HT-29 (cell line): ENCODE measurements at regions not wholly inside any gene's neighbourhood (a gene's known extent, or its start where the extent isn't known, plus 50 kb on each side); places are given as distances from the start of the nearest gene placed in this dataset.

Source experiments
- DNase-seq: peaks from one replicate; pipeline ENCODE4 v3.0.0-alpha.2; 2015; ENCODE audit warnings: low spot score

DNA sequence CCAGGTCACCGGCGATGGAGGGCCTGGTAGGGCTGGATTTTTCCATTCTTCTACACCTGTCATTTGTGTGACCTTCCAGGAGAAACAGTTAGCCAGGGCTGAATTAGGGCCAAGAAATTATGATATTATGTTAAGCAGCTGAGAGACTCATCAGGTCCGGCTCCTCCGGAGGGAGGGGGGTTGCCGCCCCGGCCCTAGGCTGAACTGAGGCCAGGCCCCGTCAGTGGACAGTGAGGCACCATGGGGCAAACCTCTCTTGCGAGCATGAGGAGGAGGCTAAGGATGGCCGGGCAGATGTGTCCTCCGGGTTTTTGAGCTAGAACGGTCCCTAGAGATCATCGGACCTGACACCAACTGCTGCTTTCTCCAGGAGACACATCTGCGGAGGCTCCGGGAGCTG lies 150.1 kb downstream of the SOX11 start:
- DNase-seq = no peak

DNA sequence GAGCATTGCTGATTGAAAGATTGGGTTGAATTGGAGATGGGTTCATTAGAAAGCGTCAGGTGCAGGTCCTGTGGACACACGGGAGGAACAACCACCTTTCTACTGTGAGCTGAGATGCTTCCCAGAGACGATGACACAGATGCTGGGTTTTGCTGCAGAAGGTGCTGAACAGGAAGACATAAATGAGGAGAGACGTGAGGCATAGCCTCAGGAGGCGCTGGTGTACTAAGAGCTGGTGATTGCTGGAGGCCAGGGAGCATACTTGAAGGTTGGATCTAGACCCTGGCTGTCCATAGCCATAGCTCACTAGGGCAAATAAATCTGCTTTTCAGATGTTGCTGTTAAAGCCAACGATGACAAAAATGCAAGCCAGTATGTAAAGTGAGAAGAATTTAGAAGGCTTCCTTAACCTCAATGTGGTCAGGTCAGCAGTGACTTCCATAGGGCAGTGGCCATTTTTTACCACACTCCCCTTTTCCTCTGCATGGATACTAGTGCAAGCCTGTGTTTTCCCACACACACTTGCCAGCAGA lies 153.7 kb downstream of the SOX11 start:
- peak; percentile 7 for DNase-seq

DNA sequence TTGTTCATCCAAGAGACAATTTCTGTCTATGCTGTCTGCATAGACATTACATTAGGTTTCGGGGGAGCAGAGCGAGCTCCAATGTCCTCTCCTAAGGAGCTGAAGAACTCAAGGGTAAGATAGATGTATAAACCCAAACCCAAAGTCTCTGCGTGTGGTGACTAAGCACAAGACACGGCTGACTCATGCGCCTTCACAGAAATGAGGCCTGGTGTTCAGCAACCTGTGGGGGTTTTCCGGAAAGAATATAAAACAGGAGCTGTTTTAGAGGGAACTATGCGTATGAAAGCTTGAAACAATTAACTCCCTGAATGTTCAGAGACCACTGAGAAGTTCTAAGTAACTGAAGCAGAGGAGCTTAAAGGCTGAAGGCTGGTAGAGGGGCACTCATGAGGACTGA lies 154.7 kb downstream of the SOX11 start:
- no peak for DNase-seq

DNA sequence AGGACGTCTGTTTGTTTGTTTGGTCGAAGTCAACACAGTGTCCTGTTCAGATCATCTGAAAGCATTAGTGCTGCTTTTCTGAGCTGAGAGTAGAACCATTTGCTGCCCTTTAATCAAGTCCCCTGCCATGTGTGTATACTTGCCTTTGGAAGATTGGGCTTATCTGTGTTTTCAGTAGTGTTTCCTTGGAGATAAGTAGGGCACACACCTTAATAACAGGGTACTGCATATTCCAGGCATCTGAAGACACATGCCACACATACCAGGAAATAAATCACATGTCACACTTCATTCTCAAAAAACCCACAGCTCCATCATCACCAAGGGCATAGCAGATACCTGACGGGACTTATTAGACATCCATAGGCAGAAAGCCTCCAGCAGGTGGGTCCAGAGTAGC lies 157.4 kb downstream of the SOX11 start:
- DNase-seq = no peak

DNA sequence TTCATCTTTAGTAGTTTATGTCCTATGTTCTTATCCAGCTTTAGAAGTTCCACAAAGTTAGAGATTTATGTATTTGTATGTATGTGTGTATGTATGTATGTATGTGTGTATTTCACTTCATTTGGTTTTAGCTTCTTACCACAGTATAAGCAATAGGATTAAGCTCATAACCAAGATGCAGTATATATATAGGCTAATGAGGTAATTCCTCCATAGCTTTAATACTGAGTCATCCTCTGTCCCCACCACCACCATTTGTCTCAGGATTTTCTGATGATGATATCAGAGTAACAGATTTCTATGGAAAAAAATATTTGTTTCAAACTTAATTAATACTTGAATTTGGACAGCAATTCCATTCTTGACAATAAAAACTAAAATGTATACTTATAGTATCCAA lies 159.2 kb downstream of the SOX11 start:
- no peak for DNase-seq

DNA sequence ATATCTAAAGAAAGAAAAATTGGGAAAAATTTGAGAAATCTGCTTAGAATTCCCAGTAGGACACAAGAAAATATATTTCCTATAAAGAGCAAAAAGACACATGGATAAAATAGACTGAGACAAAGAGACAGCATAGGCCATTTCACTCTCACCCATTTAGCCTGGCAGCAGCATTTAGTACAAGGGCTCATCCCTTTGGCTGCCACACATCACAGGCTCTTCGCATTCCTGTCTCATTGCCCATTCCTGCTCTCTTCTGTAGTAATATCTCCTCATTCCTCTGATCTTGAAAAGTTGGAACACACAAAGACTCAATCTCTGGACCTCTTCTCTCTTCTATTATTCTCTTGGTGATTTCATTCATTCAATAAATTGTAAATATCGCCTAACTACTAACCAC lies 162.6 kb downstream of the SOX11 start:
- no peak for DNase-seq

DNA sequence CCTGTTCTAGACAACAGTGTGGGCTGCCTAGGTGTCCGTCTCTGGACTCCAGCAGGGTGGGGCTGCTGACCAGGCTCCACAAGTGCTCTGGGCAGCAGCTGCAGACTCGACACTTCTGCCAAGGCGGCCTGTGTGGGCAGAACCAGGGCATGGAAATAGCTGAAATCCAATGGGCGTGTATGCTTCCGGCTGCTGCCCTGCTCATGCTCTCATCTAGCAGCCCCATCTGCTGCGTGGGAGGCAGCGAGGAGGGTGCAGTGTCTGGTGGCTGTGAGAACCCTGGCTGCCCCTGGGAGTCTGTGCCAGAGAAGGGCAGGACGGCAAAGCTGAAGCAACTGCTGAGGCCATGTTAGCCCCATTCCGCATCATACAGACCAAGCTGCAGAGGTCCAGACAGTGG lies 174.9 kb downstream of the SOX11 start:
- no peak for DNase-seq

DNA sequence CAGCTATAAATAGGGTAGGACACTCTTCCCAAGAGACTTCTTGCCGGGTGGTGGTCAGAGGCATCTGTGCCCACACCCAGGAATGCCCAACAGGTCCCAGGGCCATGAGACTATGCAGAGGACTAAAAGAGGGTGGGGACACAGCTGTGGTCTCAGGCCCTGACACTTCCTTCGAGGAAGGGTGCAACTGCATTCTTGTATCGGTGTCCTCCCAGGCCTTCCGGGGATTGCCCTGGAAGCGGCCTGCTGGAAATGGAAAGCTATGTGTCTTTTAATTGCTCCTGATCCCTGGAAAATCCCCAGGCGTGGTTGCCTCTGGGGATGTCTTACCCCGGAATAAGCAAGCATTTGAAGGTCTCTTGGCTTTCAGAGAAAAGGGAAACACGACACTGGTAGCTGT lies 176.7 kb downstream of the SOX11 start:
- no peak for DNase-seq

DNA sequence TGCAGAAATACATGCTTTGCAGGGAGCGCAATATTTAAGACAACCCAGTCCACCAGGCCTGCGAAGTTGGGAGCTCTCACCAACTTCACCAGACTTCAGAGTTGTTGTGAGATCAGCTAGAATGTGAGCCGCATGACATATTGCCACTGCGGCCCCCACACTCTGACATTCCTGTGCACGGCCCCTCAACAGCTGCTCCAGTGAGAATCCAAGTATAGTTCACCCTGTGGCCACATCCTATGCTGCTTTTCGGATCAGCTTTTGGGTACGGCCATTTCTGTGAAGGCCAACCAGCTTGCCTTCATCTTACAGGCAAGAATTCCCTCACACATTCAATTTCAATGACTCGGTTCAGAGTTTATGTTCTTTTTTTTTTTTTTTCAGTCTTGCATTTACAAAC lies 177.8 kb downstream of the SOX11 start:
- DNase-seq = no peak

DNA sequence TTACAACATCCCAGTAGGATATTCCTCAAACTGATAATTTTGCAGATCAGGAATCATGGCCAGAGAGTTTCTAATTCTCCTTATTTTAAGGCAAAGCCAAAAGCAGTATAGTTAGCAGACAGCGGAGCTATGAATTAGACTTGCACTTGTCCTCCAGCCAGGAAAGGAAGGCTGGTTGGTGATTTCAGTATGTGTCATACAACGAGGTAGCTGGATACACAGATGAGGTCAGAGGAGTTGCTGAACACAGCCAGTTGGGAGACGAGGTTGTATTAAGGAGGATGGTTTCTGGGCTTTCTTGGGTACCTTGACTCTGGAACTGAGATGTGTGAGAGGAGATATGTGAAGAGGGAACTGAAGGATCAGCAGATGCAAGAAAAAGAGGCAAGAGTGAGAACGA lies 185.2 kb downstream of the SOX11 start:
- DNase-seq = no peak

DNA sequence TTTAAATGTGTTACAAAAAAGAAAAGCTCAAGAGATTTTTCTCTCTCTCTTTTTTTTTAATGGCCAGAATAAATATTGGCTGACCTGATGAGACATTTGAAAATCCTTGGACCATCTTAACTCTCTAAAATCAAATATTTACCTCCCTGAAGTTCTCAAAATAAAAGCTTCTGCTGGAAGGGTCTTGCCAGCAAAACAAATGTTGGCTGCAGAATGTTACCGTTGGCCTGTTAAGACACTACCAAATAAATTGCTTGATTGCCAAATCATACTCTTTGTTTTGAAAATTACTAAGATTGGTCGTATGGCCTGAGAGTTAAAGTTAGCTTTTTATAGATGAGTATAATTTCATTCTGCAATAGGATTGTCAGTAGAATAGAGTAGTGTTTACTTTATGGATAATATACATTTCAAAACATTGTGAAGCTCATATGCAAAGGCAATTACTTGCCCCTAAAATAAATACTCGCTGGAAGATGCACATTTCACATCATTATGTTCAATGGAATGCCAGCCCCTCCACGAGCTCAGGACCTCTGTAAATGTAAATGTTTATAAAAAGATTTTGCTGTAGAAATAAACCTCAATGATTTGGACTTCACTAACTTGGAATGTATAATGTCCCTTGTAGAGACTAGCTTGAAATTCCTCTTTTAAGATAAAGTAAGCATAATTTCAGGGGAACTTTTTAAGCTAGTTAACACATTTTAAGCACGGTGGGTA lies 193.4 kb downstream of the SOX11 start:
- DNase-seq = no peak

DNA sequence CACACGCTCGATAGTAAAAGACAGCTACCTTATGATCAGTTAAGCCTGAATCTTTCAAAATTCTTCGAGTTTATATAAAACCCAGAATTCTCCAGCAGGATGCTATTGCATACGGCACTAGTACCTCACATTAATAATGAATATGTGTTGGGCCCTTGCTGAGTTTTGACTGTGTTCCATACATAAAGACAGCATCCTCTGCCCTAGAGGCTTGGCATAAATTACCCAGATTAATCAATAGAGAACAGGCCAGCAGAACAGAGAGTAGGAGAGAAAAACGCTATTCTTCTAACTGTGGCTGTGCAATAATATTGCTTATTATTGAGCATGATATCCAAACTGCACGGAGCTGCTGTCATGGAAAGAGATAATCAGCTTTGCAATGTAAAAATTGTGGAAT lies 194.3 kb downstream of the SOX11 start:
- no peak for DNase-seq

DNA sequence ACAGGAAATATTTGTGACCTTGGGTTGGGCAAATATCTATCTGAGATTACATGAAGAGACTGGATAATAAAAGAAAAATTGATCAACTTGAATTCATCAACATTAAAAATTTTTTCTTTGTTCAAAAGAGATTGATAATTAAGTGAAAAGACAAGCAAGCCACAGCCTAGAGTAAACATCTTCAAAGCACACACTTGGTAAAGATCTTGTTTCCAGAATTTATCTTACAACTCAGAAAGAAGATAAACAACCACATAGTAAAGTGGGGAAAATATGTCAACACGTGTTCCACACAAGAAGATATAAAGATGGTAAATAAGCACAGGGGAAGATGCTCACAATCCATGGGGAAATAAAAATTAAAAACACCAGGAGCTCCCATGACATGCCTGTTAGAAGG lies 195.9 kb downstream of the SOX11 start:
- DNase-seq = no peak

DNA sequence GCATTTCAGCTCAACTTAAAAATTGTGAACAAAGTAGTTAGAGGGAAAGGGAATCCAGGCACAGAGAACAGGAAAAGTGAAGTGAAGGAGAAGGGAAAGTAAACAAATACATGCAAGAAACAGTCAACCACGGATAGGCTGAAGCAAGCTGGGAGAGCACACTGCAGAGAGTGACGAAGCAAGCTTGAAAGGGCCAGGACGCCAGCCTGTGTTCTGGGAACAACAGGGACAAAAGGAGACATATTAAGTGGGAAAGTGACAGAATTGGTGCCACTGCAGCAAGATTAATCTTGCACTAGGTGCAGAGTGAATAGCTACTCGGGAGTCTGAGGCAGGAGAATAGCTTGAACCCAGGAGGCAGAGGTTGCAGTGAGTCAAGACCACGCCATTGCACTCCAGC lies 197.3 kb downstream of the SOX11 start:
- DNase-seq = no peak

DNA sequence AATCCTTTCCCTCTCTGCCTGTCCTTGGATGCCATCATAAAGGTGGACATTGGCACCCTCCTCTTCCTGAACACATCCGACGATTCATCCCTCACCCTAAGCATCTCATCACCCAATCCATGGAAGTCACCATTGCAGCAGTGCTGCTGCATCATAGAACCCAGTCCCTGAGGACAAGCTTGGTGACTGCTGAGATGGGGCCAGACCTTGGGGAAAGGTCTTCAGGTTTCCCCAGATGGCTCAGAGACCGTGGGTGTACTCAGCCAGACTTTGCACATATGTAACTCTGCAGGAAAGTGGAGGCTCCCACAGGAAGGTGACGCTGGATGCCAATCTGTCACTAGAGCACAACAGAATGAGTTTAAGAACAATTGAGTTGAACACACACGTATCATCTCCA lies 202.2 kb downstream of the SOX11 start:
- no peak for DNase-seq

DNA sequence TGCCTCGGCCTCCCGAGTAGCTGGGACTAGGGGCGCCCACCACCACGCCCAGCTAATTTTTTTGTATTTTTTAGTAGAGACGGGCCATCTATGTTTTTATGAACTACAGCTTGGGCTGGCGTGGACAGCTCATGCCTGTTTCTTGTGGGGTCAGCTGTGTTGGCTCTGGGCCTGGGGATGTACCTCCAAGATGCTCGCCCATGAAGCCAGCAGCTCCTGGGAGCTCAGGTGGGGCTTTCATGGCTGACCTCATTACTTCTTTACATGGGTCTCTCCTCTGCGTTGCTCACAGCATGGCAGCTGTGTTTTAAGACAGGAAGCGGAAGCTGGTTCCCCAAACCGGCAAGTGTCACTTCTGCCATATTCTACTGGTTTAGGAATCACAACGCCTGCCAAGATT lies 203.1 kb downstream of the SOX11 start:
- no peak for DNase-seq

DNA sequence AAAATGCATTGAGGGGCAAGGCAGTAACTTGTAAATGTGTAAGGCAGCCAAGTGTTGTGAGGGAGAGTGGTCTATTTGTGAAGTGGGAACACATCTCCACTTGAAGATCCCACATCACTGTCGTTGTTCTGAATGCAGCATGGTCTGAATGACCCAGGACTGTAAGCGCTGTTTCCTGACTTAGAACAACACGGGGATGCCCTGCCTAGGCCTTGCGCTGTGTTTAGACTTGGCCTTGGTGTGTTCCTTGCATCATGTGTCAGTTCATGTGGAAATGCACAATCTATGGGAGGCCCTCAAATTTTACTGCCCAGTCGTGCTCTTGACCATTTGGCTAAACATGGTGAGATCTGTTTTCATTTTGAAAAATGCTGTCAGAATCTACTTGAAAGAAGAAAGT lies 205.1 kb downstream of the SOX11 start:
- no peak for DNase-seq

DNA sequence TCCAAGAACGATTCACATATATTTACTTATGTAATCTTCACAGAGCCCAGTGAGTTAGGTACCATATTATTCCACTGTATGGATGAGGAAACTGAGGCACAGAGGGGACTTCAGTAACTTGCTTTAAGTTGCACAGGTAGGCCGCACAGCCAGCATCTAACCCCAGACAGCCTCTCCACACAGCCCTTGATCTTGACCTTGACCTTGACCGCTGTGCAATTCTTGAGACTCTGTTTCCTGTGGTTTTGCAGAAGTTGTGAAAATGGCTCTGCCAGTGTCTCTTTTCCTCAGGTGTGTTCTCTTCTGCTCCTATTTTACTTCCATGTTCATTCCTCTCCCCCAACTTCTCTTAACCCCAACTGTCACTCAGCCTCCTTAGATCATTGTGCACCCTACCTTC lies 206.5 kb downstream of the SOX11 start:
- DNase-seq = no peak

DNA sequence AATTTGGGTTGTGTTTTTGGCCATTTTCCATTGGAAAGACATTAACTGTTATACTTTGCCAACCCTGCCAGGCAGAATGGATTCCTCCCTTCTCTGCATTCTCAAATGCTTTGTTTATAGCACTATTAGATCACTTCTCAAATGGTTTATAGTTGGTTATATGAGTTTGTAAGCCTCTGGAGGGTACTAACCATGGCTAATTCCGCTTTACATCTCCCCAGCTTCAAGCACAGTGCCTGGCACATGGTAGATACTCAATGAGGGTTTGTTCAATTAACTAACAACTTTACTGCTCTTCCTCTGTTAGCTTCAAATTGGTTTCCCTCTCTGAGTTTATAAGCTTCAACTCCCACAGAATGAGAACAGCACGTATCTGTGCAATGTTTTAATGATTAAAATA lies 213.5 kb downstream of the SOX11 start:
- DNase-seq = no peak

DNA sequence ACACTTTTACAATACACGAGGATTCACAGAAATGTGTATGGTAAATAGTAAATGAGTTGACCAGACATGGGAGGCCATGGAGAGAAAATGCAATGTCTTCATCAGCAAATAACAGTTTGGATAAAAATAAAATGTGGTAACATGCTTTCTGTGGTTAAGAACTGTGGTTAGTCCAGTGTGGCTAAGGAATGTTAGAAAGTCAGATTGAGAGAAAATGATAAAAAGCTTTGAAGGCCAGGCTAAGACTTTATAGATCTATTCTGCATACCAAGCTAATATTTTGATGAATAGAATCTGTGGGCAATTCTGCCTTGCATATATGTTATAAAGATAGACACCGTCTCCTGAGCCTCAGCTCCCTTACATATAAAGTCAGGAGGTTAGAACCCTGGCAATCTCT lies 215.9 kb downstream of the SOX11 start:
- no peak for DNase-seq

DNA sequence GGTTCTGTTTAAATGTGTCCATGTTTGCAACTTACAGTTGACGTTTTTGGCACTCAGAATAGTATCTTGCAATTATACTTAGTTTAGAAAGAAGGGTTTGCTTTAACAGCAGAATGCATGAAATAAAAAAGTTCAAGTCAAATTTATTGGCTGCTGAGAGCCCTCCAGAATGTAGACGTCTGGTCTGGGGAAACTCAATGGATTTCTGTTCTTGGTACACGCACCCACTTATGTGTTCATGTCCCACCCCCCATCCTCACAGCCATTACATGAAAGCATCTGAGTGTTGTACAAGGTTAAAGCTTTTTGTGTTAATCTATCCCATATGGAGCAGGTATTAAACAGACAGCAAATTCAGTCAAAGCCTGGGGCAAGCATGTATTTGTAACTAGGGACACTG lies 219.5 kb downstream of the SOX11 start:
- no peak for DNase-seq

DNA sequence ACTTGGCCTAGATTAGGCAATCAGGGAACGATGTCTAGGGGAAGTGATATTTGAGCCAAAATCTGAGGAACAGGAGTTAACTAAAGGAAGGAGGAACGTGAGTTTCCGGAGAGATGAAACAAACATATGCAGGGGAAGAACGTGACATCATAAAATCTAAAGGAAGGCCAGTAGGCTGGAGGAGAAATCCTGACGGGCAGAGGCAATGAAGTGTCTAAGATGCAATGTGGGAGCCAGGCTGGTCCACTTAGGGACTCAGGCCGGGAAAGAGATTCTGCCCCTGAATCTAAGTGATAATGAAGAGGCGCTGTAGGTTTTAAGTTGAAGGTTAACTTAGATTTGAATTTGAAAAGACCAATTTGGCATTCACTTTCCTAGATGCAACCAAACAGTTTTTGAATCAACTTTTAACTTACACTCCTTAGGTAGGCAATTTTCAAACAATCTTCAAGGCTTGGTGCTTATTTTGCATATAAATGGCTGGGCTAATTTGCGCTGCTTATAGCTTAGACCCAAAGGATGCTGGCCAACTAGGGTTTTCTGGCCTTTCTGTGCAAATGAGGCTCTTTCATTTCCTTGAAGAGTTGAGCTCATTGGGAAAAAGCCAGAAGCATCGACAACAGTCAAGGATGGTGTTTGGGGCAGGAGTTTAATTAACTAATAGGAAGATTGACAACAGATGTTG lies 221.7 kb downstream of the SOX11 start:
- DNase-seq = no peak

DNA sequence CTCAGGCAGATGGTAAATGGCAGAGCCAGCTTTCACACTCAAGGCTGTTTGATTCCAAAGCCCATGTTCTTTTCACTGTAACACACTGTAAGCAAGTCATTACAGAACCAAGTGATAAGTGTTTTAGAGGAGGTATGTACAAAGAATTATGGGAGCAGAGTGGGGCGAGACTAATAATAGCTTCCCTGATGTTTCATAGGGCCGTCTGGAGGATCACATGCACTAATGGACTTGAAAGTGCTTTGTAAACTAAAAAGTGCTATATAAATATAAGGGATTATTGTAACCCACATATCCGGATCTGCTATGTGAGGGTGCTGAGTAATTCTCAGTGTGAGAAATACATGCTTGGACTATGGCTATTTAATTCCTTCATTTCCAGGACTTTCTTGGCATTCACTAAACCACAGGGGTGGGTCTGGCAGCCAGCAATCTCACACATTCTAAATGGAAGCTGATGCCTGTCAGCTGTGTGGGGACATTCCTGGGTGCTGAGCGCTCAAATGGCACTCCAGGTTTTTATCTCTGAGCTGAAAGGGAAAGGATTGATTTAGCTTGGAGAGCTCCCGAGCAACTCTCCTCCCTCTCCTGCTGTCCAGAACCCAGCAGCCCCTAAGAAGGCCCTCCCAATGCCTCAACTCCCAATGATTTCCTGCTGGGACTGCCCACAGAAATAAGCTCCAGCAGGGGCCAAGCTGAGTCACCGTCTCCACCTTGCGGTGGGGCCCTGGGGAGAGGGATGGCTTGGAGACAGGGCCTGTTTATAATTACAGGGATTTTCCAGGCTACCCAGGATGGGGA lies 222.8 kb downstream of the SOX11 start:
- no peak for DNase-seq
